CD4-positive, CD25-positive, alpha-beta regulatory T cell (primary cell): ENCODE measurements at regions not wholly inside any gene's neighbourhood (a gene's known extent, or its start where the extent isn't known, plus 50 kb on each side); places are given as distances from the start of the nearest gene placed in this dataset.

ENCODE experiments used
- ATAC-seq, 2 donors: fragments of 150-1000 bp; cut with Tn5 transposase; one replicate each; pipeline ENCODE4 v1.10.0; 2021; ENCODE audit warnings: low read depth in 2 of 2, moderate number of reproducible peaks in 2 of 2, moderate library complexity in 1 of 2
- DNase-seq, 3 donors: peaks; one replicate each; pipeline versions ENCODE4 v3.0.0 to v3.0.0-alpha.2; 2012 to 2022; ENCODE audit warnings: mixed read lengths in 1 of 3
- H3K27ac ChIP-seq: one replicate; pipeline ENCODE4 v1.7.0; 2013; ENCODE audit warnings: mild to moderate bottlenecking, low read length; ENCODE audit not compliant: insufficient read depth, poor library complexity, severe bottlenecking
- H3K27me3 ChIP-seq: one replicate; pipeline ENCODE4 v1.7.0; 2013; ENCODE audit warnings: low read length; ENCODE audit not compliant: control insufficient read depth, insufficient read depth
- H3K36me3 ChIP-seq: one replicate; pipeline ENCODE4 v1.7.0; 2013; ENCODE audit warnings: mild to moderate bottlenecking, low read length, moderate library complexity; ENCODE audit not compliant: control insufficient read depth, insufficient read depth
- H3K4me1 ChIP-seq: 2 replicates; pipeline ENCODE4 v1.7.0; 2013; ENCODE audit warnings: mild to moderate bottlenecking, low read length; ENCODE audit not compliant: insufficient read depth, control insufficient read depth, poor library complexity, severe bottlenecking
- H3K4me3 ChIP-seq: one replicate; pipeline ENCODE4 v1.7.0; 2013; ENCODE audit warnings: low read depth, mild to moderate bottlenecking, low read length, moderate library complexity
- H3K9me3 ChIP-seq, 2 experiments: 1 replicate in 1 of 2; 2 replicates in 1 of 2; pipeline ENCODE4 v1.7.0; 2013; ENCODE audit warnings: low read length in 2 of 2, mild to moderate bottlenecking in 1 of 2, moderate library complexity in 1 of 2; ENCODE audit not compliant: control insufficient read depth in 2 of 2
- H3K27ac Mint-ChIP-seq, 3 donors: one replicate each; pipeline ENCODE4 v1.8.0; 2020 to 2022; ENCODE audit warnings: mild to moderate bottlenecking in 3 of 3, mixed read lengths in 3 of 3, moderate library complexity in 2 of 3
- H3K27me3 Mint-ChIP-seq: one replicate; pipeline ENCODE4 v1.8.0; 2022; ENCODE audit warnings: mild to moderate bottlenecking, mixed read lengths
- H3K36me3 Mint-ChIP-seq: one replicate; pipeline ENCODE4 v1.8.0; 2020; ENCODE audit warnings: mixed read lengths
- H3K4me1 Mint-ChIP-seq, 4 donors: one replicate each; pipeline ENCODE4 v1.8.0; 2020 to 2022; ENCODE audit warnings: mixed read lengths in 4 of 4, mild to moderate bottlenecking in 1 of 4
- H3K4me3 Mint-ChIP-seq, 4 donors: one replicate each; pipeline ENCODE4 v1.8.0; 2020 to 2022; ENCODE audit warnings: mild to moderate bottlenecking in 4 of 4, mixed read lengths in 4 of 4, moderate library complexity in 3 of 4
- H3K9me3 Mint-ChIP-seq, 7 donors: one replicate each; pipeline ENCODE4 v1.8.0; 2020 to 2022; ENCODE audit warnings: mixed read lengths in 7 of 7, mild to moderate bottlenecking in 3 of 7, moderate library complexity in 2 of 7

DNA sequence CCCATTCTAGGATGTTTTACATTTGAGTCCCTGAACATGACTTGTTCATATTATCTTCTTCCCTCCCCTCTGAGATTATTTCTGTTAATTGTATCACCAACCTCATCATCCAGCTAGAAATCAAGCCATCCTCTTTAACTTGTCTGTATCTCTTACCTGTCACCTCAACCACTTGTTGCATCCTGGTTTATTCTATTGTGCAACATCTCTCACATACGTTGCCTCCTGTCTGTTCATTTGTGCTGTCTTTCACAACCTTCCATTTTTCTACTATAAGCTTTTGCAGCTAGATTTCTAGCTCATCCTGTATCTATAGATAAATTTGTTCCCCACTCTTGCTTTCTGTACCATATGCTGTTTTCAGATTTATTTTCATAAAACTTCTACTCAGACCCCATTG is 183.7 kb downstream of the MCHR2 start:
- Histone ChIP-seq H3K36me3 (no peaks in the 10 kb centered on the region), H3K27ac (no peak overlapping the region), H3K4me1 (no peaks in the 10 kb centered on the region), H3K4me3 (no peak overlapping the region), H3K27me3 (peaks cover 3% of the 10 kb centered on the region), H3K9me3 (no peaks in the 10 kb centered on the region)
- H3K27me3 Mint-ChIP-seq, result peaks cover 15% of the 10 kb centered on the region
- no peaks in the 10 kb centered on the region for H3K36me3 Mint-ChIP-seq
- H3K4me3 Mint-ChIP-seq, result no peak overlapping the region
- H3K4me1 Mint-ChIP-seq, result no peaks in the 10 kb centered on the region
- no peaks in the 10 kb centered on the region for H3K9me3 Mint-ChIP-seq
- no peak for ATAC-seq
- no peak for DNase-seq
- no peak overlapping the region for H3K27ac Mint-ChIP-seq

DNA sequence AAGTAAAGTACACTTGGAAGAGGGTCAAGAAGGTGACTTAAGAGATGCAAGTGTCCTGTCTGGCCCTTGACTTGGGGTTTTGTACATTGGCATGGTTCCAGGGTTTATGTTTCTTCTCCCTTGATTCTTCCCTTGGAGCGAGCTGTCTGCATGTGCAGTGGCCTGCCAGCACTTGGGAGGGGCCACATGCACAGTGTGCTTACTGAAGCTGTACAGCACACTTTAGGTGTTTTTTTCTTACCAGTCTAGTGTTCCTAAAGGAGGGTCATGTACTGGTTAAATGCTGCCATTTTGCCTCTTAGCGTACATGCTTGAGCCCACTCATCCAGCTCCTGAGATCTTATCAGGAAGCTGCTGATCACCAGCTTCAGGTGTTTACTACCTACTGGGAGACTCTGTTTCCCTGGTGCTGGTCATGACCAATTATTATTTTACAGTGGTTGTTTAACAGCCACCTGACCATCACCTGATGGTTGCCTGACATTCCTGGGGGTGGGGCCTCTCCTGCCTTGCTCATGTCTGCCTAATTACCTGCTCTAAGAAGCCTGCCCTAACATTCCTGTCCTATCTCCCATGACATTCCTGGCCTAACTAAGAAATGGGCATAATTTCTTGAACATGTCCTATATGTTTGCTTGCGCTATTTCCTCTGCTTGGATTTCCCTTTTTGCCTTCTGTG is 182.9 kb downstream of the MCHR2 start:
- no peaks in the 10 kb centered on the region for H3K9me3 Mint-ChIP-seq
- Histone ChIP-seq H3K9me3 (no peaks in the 10 kb centered on the region), H3K4me3 (no peak overlapping the region), H3K27me3 (peaks cover 3% of the 10 kb centered on the region), H3K4me1 (no peaks in the 10 kb centered on the region), H3K27ac (no peak overlapping the region), H3K36me3 (no peaks in the 10 kb centered on the region)
- H3K36me3 Mint-ChIP-seq, result no peaks in the 10 kb centered on the region
- DNase-seq, result no peak
- no peak for ATAC-seq
- no peak overlapping the region for H3K4me3 Mint-ChIP-seq
- H3K27me3 Mint-ChIP-seq, result peaks cover 15% of the 10 kb centered on the region
- H3K27ac Mint-ChIP-seq, result no peak overlapping the region
- no peaks in the 10 kb centered on the region for H3K4me1 Mint-ChIP-seq

DNA sequence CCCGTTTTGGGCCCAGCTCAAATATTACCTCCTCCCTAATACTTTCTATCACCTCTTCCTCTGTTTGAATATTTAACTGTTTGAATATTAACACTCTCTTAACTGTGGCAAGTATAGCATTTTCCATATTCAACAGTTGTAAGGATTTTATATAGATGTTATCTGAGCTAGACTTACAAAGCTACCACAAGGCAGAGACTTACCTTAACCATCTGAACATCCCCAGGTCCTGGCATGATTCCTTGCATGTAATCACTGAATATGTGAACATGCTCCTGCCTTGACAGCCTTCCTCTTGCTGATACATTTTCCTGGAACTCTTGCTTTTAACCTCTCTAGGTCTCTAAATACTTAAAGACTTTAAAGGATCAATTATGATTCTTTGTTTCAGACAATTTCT is 182.4 kb downstream of the MCHR2 start:
- no peak overlapping the region for H3K27ac ChIP-seq
- peaks cover 3% of the 10 kb centered on the region for H3K27me3 ChIP-seq
- H3K4me3 ChIP-seq, result no peak overlapping the region
- no peaks in the 10 kb centered on the region for H3K36me3 ChIP-seq
- Mint-ChIP-seq H3K4me1 (no peaks in the 10 kb centered on the region), H3K27ac (no peak overlapping the region), H3K27me3 (peaks cover 15% of the 10 kb centered on the region), H3K9me3 (peaks cover 0 to 1% (median 0%) of the 10 kb centered on the region in 7 donors), H3K4me3 (no peak overlapping the region), H3K36me3 (no peaks in the 10 kb centered on the region)
- H3K9me3 ChIP-seq, result no peaks in the 10 kb centered on the region
- no peaks in the 10 kb centered on the region for H3K4me1 ChIP-seq
- ATAC-seq (no peak), DNase-seq (no peak)

DNA sequence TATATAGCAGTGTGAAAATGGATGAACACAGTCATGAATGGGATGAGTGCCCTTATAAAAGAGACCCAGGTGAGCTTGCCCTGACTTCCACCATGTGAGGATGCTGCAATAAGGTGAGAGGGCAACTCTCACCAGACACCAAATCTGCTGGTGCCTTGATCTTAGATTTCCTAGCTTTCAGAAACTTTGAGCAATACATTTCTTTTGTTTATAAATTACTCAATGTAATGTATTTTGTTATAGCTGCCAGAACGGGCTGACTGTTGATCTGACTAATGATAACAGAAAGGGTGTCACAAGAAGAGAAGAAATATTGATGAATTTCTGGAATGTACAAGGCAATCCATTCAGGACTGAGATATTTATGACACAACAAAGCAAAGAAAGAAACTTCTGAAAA is 180.5 kb downstream of the MCHR2 start:
- Mint-ChIP-seq H3K27ac (no peak overlapping the region), H3K27me3 (peaks cover 9% of the 10 kb centered on the region), H3K36me3 (no peaks in the 10 kb centered on the region), H3K4me1 (no peaks in the 10 kb centered on the region), H3K9me3 (peaks cover 0 to 1% (median 0%) of the 10 kb centered on the region in 7 donors), H3K4me3 (no peak overlapping the region)
- Histone ChIP-seq H3K36me3 (no peaks in the 10 kb centered on the region), H3K27me3 (no peaks in the 10 kb centered on the region), H3K9me3 (no peaks in the 10 kb centered on the region), H3K4me1 (no peaks in the 10 kb centered on the region), H3K4me3 (no peak overlapping the region), H3K27ac (no peak overlapping the region)
- no peak for DNase-seq
- no peak for ATAC-seq

DNA sequence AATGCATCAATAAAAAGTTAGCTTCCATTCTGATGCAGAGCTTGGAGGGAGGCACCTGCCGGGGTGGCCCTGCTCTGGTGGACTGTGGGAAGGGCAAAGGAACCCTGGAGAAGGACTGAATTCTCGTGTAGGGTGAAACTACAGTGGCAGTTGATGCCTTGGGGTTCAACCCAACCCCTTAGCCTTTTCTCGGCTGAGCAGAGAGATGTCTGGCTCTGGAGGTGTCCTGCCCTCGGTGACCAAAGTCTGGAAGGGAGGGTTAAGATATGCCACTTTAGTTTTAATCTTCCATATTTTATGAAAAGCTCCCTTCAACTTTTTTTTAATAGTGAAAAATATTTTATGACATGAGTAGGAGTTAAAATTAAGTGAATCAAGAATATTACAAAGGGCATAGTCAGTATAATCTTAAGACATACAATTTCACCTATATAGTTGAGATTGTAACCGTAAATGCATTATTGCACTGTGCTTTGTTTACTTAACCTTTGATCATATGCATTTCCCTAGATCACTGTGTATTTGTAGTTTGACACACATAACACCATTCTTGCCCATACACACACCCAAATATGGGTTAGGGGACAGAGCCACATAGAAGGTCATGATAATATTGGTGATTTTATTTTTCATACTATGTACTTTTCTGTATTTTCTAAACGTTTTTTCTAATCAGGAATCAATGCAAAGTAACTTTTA is 179.6 kb downstream of the MCHR2 start:
- Histone ChIP-seq H3K4me3 (no peak overlapping the region), H3K36me3 (no peaks in the 10 kb centered on the region), H3K27me3 (no peaks in the 10 kb centered on the region), H3K9me3 (no peaks in the 10 kb centered on the region), H3K27ac (no peak overlapping the region), H3K4me1 (no peaks in the 10 kb centered on the region)
- no peaks in the 10 kb centered on the region for H3K4me1 Mint-ChIP-seq
- no peak for ATAC-seq
- H3K4me3 Mint-ChIP-seq, result no peak overlapping the region
- no peak for DNase-seq
- H3K9me3 Mint-ChIP-seq, result peaks cover 0 to 1% (median 0%) of the 10 kb centered on the region in 7 donors
- H3K27ac Mint-ChIP-seq, result no peak overlapping the region
- peaks cover 9% of the 10 kb centered on the region for H3K27me3 Mint-ChIP-seq
- H3K36me3 Mint-ChIP-seq, result no peaks in the 10 kb centered on the region

DNA sequence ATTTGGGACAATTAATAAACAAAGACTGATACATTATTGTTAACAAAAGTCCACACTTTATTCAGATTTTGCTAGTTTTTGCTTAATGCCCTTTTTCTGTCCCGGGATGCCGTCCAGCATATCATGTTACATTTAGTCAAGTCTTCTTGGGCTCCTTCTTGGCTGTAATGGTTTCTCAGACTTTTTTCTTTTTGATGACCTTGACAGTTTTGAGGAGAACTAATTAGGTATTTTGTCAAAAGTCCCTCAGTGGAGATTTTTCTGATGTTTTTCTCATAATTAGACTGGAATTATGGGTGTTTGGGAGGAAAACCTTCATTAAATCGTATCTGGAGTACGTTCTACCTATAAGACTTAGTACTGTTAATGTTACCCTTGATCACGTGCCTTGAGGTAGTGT is 177.2 kb downstream of the MCHR2 start:
- H3K36me3 Mint-ChIP-seq, result no peaks in the 10 kb centered on the region
- H3K4me1 Mint-ChIP-seq, result no peaks in the 10 kb centered on the region
- no peak overlapping the region for H3K4me3 Mint-ChIP-seq
- no peaks in the 10 kb centered on the region for H3K36me3 ChIP-seq
- no peak overlapping the region for H3K4me3 ChIP-seq
- no peaks in the 10 kb centered on the region for H3K4me1 ChIP-seq
- H3K9me3 Mint-ChIP-seq, result peaks cover 0 to 1% (median 0%) of the 10 kb centered on the region in 7 donors
- ATAC-seq (no peak), DNase-seq (no peak)
- no peaks in the 10 kb centered on the region for H3K27me3 ChIP-seq
- H3K27ac ChIP-seq, result no peak overlapping the region
- H3K27ac Mint-ChIP-seq, result no peak overlapping the region
- H3K27me3 Mint-ChIP-seq, result peaks cover 9% of the 10 kb centered on the region
- no peaks in the 10 kb centered on the region for H3K9me3 ChIP-seq

GRCh38 chr6:99818161-99818560 is 175.9 kb downstream of the MCHR2 start:
- Mint-ChIP-seq H3K9me3 (peaks cover 0 to 5% (median 0%) of the 10 kb centered on the region in 7 donors), H3K27me3 (peaks cover 12% of the 10 kb centered on the region), H3K4me3 (no peak overlapping the region), H3K36me3 (no peaks in the 10 kb centered on the region), H3K27ac (no peak overlapping the region), H3K4me1 (peaks cover 0 to 7% (median 4%) of the 10 kb centered on the region in 4 donors)
- no peaks in the 10 kb centered on the region for H3K27me3 ChIP-seq
- H3K4me3 ChIP-seq, result no peak overlapping the region
- no peaks in the 10 kb centered on the region for H3K9me3 ChIP-seq
- DNase-seq, result no peak
- H3K4me1 ChIP-seq, result no peaks in the 10 kb centered on the region
- ATAC-seq, result no peak
- no peak overlapping the region for H3K27ac ChIP-seq
- no peaks in the 10 kb centered on the region for H3K36me3 ChIP-seq

DNA sequence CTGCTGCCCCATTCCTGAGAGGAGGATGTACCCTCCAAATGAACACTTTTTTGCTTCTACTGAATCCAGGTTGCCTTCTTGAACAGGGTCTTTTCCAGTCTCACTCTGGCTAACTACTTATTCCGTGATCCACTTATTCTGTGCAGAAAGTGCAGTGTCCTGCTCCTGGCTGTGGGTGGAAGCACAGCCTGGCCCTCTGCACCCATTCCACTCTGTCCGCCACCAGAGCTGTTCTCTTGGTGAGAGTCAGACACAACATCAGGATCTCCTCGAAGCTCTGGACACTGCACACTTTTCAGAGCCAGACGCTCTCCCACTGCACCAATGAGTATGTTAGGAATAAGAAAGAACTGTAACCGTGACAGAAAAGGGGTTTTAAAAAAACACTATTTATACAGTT is 174.2 kb downstream of the MCHR2 start:
- Histone ChIP-seq H3K27me3 (no peaks in the 10 kb centered on the region), H3K4me3 (no peak overlapping the region), H3K9me3 (no peaks in the 10 kb centered on the region), H3K27ac (no peak overlapping the region), H3K4me1 (no peaks in the 10 kb centered on the region), H3K36me3 (no peaks in the 10 kb centered on the region)
- peaks cover 0 to 5% (median 0%) of the 10 kb centered on the region in 7 donors for H3K9me3 Mint-ChIP-seq
- peaks cover 11% of the 10 kb centered on the region for H3K27me3 Mint-ChIP-seq
- no peak overlapping the region for H3K27ac Mint-ChIP-seq
- no peaks in the 10 kb centered on the region for H3K36me3 Mint-ChIP-seq
- DNase-seq, result no peak
- peaks cover 0 to 10% (median 5%) of the 10 kb centered on the region in 4 donors for H3K4me1 Mint-ChIP-seq
- H3K4me3 Mint-ChIP-seq, result no peak overlapping the region
- no peak for ATAC-seq
